ENCODE measurements at regions not wholly inside any gene's neighbourhood (a gene's known extent, or its start where the extent isn't known, plus 50 kb on each side); places are given as distances from the start of the nearest gene placed in this dataset.

DNA sequence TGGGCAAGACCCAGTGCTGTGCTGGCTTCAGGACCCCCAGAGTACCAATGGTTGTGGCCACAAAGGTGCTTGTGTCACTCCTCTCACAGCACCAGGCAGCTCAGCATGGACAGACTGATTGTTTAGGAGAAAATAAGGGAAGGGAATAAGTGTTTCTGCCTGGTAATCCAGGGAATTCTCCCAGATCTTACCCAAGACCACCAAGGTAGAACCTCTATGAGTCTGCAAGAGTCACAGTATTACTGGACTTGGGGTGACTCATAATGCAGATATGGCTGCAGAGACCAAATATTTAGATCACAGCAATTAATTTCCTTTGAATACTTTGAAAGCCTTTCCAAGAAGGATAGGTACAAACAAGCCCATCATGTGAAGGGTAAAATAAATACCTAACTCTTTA lies 1178.3 kb upstream of the FLRT2 start:
- CTCF ChIA-PET = interaction anchor here (0.6 kb wide), 1 partner anchor 435 kb away, joined by 6 read pairs; no protein-coding TSS in a partner anchor
- Histone ChIP-seq H3K27ac (ENCODE audit: extremely low read depth, low read depth, low read length) (no peak overlapping the region), H3K4me1 (ENCODE audit: control insufficient read depth, insufficient read depth, low read length) (no peaks in the 10 kb centered on the region), H3K36me3 (ENCODE audit: control insufficient read depth in 2 of 2, insufficient read depth in 1 of 2, low read length in 2 of 2) (no peaks in the 10 kb centered on the region), H3K4me3 (ENCODE audit: low read depth, low read length) (no peak overlapping the region), H3K9me3 (ENCODE audit: control insufficient read depth, insufficient read depth, low read depth, low read length) (no peaks in the 10 kb centered on the region)
- no peak for TF ChIP-seq SP7 (tag by site-specific recombination; IDR thresholded peaks at IDR 0.05)
- no peak for TF ChIP-seq ZNF76 (tag by site-specific recombination; IDR thresholded peaks at IDR 0.05; ENCODE audit: borderline replicate concordance, low read depth)
- TF ChIP-seq, protein P1, sequence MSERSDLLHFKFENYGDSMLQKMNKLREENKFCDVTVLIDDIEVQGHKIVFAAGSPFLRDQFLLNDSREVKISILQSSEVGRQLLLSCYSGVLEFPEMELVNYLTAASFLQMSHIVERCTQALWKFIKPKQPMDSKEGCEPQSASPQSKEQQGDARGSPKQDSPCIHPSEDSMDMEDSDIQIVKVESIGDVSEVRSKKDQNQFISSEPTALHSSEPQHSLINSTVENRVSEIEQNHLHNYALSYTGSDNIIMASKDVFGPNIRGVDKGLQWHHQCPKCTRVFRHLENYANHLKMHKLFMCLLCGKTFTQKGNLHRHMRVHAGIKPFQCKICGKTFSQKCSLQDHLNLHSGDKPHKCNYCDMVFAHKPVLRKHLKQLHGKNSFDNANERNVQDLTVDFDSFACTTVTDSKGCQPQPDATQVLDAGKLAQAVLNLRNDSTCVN (tag by site-specific recombination; optimal IDR thresholded peaks at IDR 0.05) = no peak
- TF ChIP-seq ZNF561 (tag by site-specific recombination; IDR thresholded peaks at IDR 0.05; ENCODE audit: borderline replicate concordance) = no peak
- no peak for TF ChIP-seq ZBTB48 (tag by site-specific recombination; IDR thresholded peaks at IDR 0.05)
- no peak for TF ChIP-seq HOXC10 (CRISPR knock-in tag; IDR thresholded peaks at IDR 0.05)
- TF ChIP-seq, protein P2, sequence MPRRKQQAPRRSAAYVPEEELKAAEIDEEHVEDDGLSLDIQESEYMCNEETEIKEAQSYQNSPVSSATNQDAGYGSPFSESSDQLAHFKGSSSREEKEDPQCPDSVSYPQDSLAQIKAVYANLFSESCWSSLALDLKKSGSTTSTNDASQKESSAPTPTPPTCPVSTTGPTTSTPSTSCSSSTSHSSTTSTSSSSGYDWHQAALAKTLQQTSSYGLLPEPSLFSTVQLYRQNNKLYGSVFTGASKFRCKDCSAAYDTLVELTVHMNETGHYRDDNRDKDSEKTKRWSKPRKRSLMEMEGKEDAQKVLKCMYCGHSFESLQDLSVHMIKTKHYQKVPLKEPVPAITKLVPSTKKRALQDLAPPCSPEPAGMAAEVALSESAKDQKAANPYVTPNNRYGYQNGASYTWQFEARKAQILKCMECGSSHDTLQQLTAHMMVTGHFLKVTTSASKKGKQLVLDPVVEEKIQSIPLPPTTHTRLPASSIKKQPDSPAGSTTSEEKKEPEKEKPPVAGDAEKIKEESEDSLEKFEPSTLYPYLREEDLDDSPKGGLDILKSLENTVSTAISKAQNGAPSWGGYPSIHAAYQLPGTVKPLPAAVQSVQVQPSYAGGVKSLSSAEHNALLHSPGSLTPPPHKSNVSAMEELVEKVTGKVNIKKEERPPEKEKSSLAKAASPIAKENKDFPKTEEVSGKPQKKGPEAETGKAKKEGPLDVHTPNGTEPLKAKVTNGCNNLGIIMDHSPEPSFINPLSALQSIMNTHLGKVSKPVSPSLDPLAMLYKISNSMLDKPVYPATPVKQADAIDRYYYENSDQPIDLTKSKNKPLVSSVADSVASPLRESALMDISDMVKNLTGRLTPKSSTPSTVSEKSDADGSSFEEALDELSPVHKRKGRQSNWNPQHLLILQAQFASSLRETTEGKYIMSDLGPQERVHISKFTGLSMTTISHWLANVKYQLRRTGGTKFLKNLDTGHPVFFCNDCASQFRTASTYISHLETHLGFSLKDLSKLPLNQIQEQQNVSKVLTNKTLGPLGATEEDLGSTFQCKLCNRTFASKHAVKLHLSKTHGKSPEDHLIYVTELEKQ (tag by site-specific recombination; IDR thresholded peaks at IDR 0.05; ENCODE audit: borderline replicate concordance) = no peak
- no peak for TF ChIP-seq OVOL3 (tag by site-specific recombination; IDR thresholded peaks at IDR 0.05)
- no peak for TF ChIP-seq ZNF423 (tag by site-specific recombination; IDR thresholded peaks at IDR 0.05)
- TF ChIP-seq ZNF211 (tag by site-specific recombination; IDR thresholded peaks at IDR 0.05; ENCODE audit: low read depth) = no peak
- no peak for TF ChIP-seq ZNF560 (tag by site-specific recombination; IDR thresholded peaks at IDR 0.05; ENCODE audit: borderline replicate concordance)
- no peak for TF ChIP-seq ZNF623 (tag by site-specific recombination; IDR thresholded peaks at IDR 0.05)
- TF ChIP-seq ZNF16 (tag by site-specific recombination; IDR thresholded peaks at IDR 0.05; ENCODE audit: low read depth) = no peak
- TF ChIP-seq KLF9 (tag by site-specific recombination; IDR thresholded peaks at IDR 0.05; ENCODE audit: low read depth) = no peak
- no peak for TF ChIP-seq ZNF658 (tag by site-specific recombination; IDR thresholded peaks at IDR 0.05)
- TF ChIP-seq ZNF707 (tag by site-specific recombination; IDR thresholded peaks at IDR 0.05) = no peak
- POLR2A ChIA-PET = no interaction called here

DNA sequence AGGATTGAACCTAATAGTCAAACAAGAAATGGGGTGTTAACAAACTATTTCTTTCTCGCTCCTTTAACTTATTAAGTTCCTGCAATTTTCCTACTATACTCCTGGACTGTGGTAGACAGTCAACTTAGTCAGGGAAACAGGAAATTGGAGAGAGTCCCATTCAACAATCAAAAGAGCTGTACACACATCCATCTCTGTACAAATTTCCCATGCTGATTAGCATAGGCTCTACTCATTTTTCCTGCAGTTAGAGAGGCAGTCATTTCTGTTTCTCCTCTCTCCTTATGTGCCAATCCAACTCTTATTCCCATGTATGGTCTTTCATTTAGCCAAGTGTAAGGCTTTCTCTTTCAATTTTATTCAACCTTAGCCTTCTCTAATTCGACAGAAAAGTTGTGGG lies 1168.5 kb upstream of the FLRT2 start:
- Histone ChIP-seq H3K4me3 (ENCODE audit: low read depth, low read length) (no peak overlapping the region), H3K27ac (ENCODE audit: extremely low read depth, low read depth, low read length) (no peak overlapping the region), H3K4me1 (ENCODE audit: control insufficient read depth, insufficient read depth, low read length) (no peaks in the 10 kb centered on the region), H3K9me3 (ENCODE audit: control insufficient read depth, insufficient read depth, low read depth, low read length) (no peaks in the 10 kb centered on the region), H3K36me3 (ENCODE audit: control insufficient read depth in 2 of 2, insufficient read depth in 1 of 2, low read length in 2 of 2) (no peaks in the 10 kb centered on the region)
- TF ChIP-seq, protein P3, sequence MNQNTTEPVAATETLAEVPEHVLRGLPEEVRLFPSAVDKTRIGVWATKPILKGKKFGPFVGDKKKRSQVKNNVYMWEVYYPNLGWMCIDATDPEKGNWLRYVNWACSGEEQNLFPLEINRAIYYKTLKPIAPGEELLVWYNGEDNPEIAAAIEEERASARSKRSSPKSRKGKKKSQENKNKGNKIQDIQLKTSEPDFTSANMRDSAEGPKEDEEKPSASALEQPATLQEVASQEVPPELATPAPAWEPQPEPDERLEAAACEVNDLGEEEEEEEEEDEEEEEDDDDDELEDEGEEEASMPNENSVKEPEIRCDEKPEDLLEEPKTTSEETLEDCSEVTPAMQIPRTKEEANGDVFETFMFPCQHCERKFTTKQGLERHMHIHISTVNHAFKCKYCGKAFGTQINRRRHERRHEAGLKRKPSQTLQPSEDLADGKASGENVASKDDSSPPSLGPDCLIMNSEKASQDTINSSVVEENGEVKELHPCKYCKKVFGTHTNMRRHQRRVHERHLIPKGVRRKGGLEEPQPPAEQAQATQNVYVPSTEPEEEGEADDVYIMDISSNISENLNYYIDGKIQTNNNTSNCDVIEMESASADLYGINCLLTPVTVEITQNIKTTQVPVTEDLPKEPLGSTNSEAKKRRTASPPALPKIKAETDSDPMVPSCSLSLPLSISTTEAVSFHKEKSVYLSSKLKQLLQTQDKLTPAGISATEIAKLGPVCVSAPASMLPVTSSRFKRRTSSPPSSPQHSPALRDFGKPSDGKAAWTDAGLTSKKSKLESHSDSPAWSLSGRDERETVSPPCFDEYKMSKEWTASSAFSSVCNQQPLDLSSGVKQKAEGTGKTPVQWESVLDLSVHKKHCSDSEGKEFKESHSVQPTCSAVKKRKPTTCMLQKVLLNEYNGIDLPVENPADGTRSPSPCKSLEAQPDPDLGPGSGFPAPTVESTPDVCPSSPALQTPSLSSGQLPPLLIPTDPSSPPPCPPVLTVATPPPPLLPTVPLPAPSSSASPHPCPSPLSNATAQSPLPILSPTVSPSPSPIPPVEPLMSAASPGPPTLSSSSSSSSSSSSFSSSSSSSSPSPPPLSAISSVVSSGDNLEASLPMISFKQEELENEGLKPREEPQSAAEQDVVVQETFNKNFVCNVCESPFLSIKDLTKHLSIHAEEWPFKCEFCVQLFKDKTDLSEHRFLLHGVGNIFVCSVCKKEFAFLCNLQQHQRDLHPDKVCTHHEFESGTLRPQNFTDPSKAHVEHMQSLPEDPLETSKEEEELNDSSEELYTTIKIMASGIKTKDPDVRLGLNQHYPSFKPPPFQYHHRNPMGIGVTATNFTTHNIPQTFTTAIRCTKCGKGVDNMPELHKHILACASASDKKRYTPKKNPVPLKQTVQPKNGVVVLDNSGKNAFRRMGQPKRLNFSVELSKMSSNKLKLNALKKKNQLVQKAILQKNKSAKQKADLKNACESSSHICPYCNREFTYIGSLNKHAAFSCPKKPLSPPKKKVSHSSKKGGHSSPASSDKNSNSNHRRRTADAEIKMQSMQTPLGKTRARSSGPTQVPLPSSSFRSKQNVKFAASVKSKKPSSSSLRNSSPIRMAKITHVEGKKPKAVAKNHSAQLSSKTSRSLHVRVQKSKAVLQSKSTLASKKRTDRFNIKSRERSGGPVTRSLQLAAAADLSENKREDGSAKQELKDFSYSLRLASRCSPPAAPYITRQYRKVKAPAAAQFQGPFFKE (tag by site-specific recombination; IDR thresholded peaks at IDR 0.05; ENCODE audit: borderline replicate concordance) = no peak
- TF ChIP-seq, protein P4, sequence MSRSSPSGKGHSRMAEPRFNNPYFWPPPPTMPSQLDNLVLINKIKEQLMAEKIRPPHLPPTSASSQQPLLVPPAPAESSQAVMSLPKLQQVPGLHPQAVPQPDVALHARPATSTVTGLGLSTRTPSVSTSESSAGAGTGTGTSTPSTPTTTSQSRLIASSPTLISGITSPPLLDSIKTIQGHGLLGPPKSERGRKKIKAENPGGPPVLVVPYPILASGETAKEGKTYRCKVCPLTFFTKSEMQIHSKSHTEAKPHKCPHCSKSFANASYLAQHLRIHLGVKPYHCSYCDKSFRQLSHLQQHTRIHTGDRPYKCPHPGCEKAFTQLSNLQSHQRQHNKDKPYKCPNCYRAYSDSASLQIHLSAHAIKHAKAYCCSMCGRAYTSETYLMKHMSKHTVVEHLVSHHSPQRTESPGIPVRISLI (tag by site-specific recombination; IDR thresholded peaks at IDR 0.05) = no peak
- TF ChIP-seq, protein P5, sequence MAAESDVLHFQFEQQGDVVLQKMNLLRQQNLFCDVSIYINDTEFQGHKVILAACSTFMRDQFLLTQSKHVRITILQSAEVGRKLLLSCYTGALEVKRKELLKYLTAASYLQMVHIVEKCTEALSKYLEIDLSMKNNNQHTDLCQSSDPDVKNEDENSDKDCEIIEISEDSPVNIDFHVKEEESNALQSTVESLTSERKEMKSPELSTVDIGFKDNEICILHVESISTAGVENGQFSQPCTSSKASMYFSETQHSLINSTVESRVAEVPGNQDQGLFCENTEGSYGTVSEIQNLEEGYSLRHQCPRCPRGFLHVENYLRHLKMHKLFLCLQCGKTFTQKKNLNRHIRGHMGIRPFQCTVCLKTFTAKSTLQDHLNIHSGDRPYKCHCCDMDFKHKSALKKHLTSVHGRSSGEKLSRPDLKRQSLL (tag by site-specific recombination; IDR thresholded peaks at IDR 0.05) = no peak
- no peak for TF ChIP-seq ZNF510 (tag by site-specific recombination; IDR thresholded peaks at IDR 0.05; ENCODE audit: insufficient replicate concordance)
- ChIA-PET CTCF (no interaction called here), POLR2A (no interaction called here)
